ENCODE measurements at regions not wholly inside any gene's neighbourhood (a gene's known extent, or its start where the extent isn't known, plus 50 kb on each side); places are given as distances from the start of the nearest gene placed in this dataset.

- TF ChIP-seq MAX (IDR thresholded peaks at IDR 0.05; ENCODE audit: low read depth, low read length) (no peak), CTCF (IDR thresholded peaks at IDR 0.05; ENCODE audit: low read depth, low read length) (no peak), POLR2A (IDR thresholded peaks at IDR 0.05; ENCODE audit: extremely low read depth, insufficient read length) (no peak)
Observed at GRCh38 chr6:90765895-90766294, 179.0 kb upstream of the MAP3K7 start.
